Keratinocyte (primary cell): ENCODE measurements at regions not wholly inside any gene's neighbourhood (a gene's known extent, or its start where the extent isn't known, plus 50 kb on each side); places are given as distances from the start of the nearest gene placed in this dataset.

Experiments used
- DNase-seq: peaks from one replicate; pipeline ENCODE4 v3.0.0-alpha.2; 2011; ENCODE audit warnings: low read depth, missing footprints, low spot score
- FAIRE-seq: peaks from 2 replicates; lab custom pipeline; 2011; peaks lifted over from hg19 to GRCh38; lab: Jason Lieb, UNC
- H2AFZ ChIP-seq: 2 replicates; pipeline ENCODE4 v1.6.0; 2012; ENCODE audit warnings: low read length, control low read depth, inconsistent platforms; ENCODE audit not compliant: control insufficient read depth
- H3K27ac ChIP-seq: 2 replicates; pipeline ENCODE4 v1.5.1; 2011; ENCODE audit warnings: low read length; ENCODE audit not compliant: control insufficient read depth, insufficient read depth
- H3K27me3 ChIP-seq: 3 replicates; pipeline ENCODE4 v1.6.0; 2011; ENCODE audit warnings: low read length; ENCODE audit not compliant: control insufficient read depth, insufficient read depth; ENCODE audit errors: extremely low read depth
- H3K36me3 ChIP-seq, 2 experiments: 2 replicates in 1 of 2; 3 replicates in 1 of 2; pipeline ENCODE4 v1.5.1; 2011; ENCODE audit warnings: low read length in 2 of 2, mild to moderate bottlenecking in 1 of 2; ENCODE audit not compliant: control insufficient read depth in 2 of 2, insufficient read depth in 2 of 2; ENCODE audit errors: extremely low read depth in 1 of 2
- H3K4me1 ChIP-seq: 3 replicates; pipeline ENCODE4 v1.5.1; 2011; ENCODE audit warnings: low read length; ENCODE audit not compliant: control insufficient read depth, insufficient read depth; ENCODE audit errors: extremely low read depth
- H3K4me2 ChIP-seq: 3 replicates; pipeline ENCODE4 v1.6.0; 2011; ENCODE audit warnings: low read depth, low read length; ENCODE audit not compliant: control insufficient read depth, insufficient read depth; ENCODE audit errors: extremely low read depth
- H3K4me3 ChIP-seq, 3 experiments: fragments of 200-600 bp in 1 of 3; sonication (generic) in 1 of 3; 2 replicates in 2 of 3; 3 replicates in 1 of 3; pipeline ENCODE4 v1.5.1; 2011 to 2016; ENCODE audit warnings: low read length in 3 of 3, mild to moderate bottlenecking in 3 of 3, control low read depth in 2 of 3, inconsistent platforms in 1 of 3, low read depth in 1 of 3, mixed read lengths in 1 of 3, mixed run types in 1 of 3, moderate library complexity in 1 of 3; ENCODE audit not compliant: control insufficient read depth in 2 of 3, insufficient read depth in 2 of 3; ENCODE audit errors: extremely low read depth in 1 of 3
- H3K79me2 ChIP-seq: 2 replicates; pipeline ENCODE4 v1.6.0; 2012; ENCODE audit warnings: low read length; ENCODE audit not compliant: control insufficient read depth, insufficient read depth
- H3K9ac ChIP-seq: 3 replicates; pipeline ENCODE4 v1.6.0; 2011; ENCODE audit warnings: low read length; ENCODE audit not compliant: control insufficient read depth, insufficient read depth; ENCODE audit errors: extremely low read depth
- H3K9me1 ChIP-seq: 3 replicates; pipeline ENCODE4 v1.6.0; 2011; ENCODE audit warnings: low read length; ENCODE audit not compliant: control insufficient read depth, insufficient read depth; ENCODE audit errors: extremely low read depth
- H3K9me3 ChIP-seq: 2 replicates; pipeline ENCODE4 v1.5.1; 2012; ENCODE audit warnings: low read depth, low read length; ENCODE audit not compliant: control insufficient read depth
- H4K20me1 ChIP-seq: 3 replicates; pipeline ENCODE4 v1.6.0; 2011; ENCODE audit warnings: low read length; ENCODE audit not compliant: control insufficient read depth, insufficient read depth; ENCODE audit errors: extremely low read depth
- EZH2 ChIP-seq: IDR thresholded peaks from one replicate; pipeline ENCODE4 v1.6.1; 2012; ENCODE audit warnings: inconsistent platforms, mild to moderate bottlenecking, low read length, moderate library complexity
- dilution Hi-C: fragments of 300-500 bp; cut with MboI; formaldehyde crosslinking; loops from one replicate; pipeline ENCODE4 v1.7.0; 2020; ENCODE audit warnings: low sequenced_read_pairs; ENCODE audit not compliant: extremely low pct_ligation_motif_present
- TF ChIP-seq, protein P1 (sequence below), 3 experiments: IDR thresholded peaks in 1 of 3; conservative IDR thresholded peaks in 1 of 3; optimal IDR thresholded peaks in 1 of 3; 2 replicates in 2 of 3; 3 replicates in 1 of 3; pipeline versions ENCODE3 to v1.5.1; 2011; ENCODE audit warnings: low read length in 3 of 3, mild to moderate bottlenecking in 3 of 3, moderate library complexity in 2 of 3, control low read depth in 1 of 3, inconsistent platforms in 1 of 3; ENCODE audit not compliant: insufficient read depth in 2 of 3; ENCODE audit errors: extremely low read depth in 1 of 3

DNA sequence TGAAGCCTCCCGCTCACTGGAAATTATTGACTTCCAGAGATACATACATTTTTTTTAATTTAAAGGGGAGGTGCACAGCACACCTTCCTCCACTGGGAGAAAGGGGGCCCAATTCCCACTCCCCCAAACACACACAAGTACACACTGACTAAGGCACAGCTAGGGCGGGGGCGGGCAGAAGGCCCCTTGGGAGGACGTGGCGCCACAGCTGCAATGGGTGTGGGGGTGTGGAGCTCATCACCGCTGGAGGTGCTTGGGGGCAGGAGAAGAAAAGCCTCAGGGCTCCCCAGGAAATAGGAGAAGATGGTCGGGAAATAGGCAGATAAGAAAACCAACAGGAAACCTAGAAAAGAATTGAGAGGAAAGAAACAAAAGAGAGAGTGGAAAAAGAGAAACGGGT, 127.3 kb upstream of the FAM98A start:
- H3K4me3 ChIP-seq = no peak overlapping the region
- no peaks in the 10 kb centered on the region for H3K4me1 ChIP-seq
- no peak for FAIRE-seq
- H3K4me2 ChIP-seq = no peak overlapping the region
- no peaks in the 10 kb centered on the region for H3K9me1 ChIP-seq
- H3K27me3 ChIP-seq = no peaks in the 10 kb centered on the region
- no peak for DNase-seq
- dilution Hi-C loops = no loop called here
- no peak overlapping the region for H3K27ac ChIP-seq
- no peak overlapping the region for H3K9ac ChIP-seq
- no peaks in the 10 kb centered on the region for H3K36me3 ChIP-seq
- no peaks in the 10 kb centered on the region for H3K79me2 ChIP-seq
- peaks cover 2% of the 10 kb centered on the region for H3K9me3 ChIP-seq
- no peak overlapping the region for H2AFZ ChIP-seq
- no peaks in the 10 kb centered on the region for H4K20me1 ChIP-seq
- TF ChIP-seq, protein P1, sequence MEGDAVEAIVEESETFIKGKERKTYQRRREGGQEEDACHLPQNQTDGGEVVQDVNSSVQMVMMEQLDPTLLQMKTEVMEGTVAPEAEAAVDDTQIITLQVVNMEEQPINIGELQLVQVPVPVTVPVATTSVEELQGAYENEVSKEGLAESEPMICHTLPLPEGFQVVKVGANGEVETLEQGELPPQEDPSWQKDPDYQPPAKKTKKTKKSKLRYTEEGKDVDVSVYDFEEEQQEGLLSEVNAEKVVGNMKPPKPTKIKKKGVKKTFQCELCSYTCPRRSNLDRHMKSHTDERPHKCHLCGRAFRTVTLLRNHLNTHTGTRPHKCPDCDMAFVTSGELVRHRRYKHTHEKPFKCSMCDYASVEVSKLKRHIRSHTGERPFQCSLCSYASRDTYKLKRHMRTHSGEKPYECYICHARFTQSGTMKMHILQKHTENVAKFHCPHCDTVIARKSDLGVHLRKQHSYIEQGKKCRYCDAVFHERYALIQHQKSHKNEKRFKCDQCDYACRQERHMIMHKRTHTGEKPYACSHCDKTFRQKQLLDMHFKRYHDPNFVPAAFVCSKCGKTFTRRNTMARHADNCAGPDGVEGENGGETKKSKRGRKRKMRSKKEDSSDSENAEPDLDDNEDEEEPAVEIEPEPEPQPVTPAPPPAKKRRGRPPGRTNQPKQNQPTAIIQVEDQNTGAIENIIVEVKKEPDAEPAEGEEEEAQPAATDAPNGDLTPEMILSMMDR (optimal IDR thresholded peaks at IDR 0.05 in 1 of 3, IDR thresholded peaks at IDR 0.05 in 1 of 3, conservative IDR thresholded peaks at IDR 0.05 in 1 of 3; ENCODE audit: extremely low read depth in 1 of 3, insufficient read depth in 2 of 3, low read length in 3 of 3) = no peak
- TF ChIP-seq EZH2 = no peak

DNA sequence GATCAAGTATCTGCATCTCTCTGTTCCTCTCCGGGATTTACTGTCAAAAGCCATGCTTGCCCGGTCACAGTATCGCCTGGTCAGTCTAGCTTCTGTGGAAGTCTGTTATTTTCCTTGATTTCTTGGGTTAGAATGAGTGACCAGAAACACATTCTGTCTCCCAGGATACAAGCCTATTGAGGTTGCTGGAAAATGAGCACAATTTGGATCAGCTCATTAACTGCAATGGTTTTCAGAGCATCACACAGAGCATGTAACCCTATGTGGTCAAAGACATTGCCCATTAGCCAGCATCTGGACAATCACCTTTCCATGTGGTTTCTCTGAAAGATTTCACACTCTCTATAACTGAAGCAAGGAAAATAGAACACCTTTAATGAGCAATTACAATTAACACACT, 124.2 kb upstream of the FAM98A start:
- no peaks in the 10 kb centered on the region for H4K20me1 ChIP-seq
- dilution Hi-C loops = no loop called here
- no peak overlapping the region for H2AFZ ChIP-seq
- H3K36me3 ChIP-seq = no peaks in the 10 kb centered on the region
- TF ChIP-seq, protein P1 (optimal IDR thresholded peaks at IDR 0.05 in 1 of 3, IDR thresholded peaks at IDR 0.05 in 1 of 3, conservative IDR thresholded peaks at IDR 0.05 in 1 of 3; ENCODE audit: extremely low read depth in 1 of 3, insufficient read depth in 2 of 3, low read length in 3 of 3) = no peak
- no peak for TF ChIP-seq EZH2
- H3K9ac ChIP-seq = no peak overlapping the region
- FAIRE-seq = no peak
- H3K4me3 ChIP-seq = no peak overlapping the region
- peaks cover 2% of the 10 kb centered on the region for H3K9me3 ChIP-seq
- DNase-seq = no peak
- H3K4me2 ChIP-seq = no peak overlapping the region
- H3K79me2 ChIP-seq = no peaks in the 10 kb centered on the region
- no peaks in the 10 kb centered on the region for H3K27me3 ChIP-seq
- H3K9me1 ChIP-seq = no peaks in the 10 kb centered on the region
- H3K27ac ChIP-seq = no peak overlapping the region
- H3K4me1 ChIP-seq = no peaks in the 10 kb centered on the region
